ENCODE measurements at regions not wholly inside any gene's neighbourhood (a gene's known extent, or its start where the extent isn't known, plus 50 kb on each side); places are given as distances from the start of the nearest gene placed in this dataset.

GRCh38 chr10:126722726-126723125 lies 52.2 kb upstream of the C10orf90 start:
- Histone ChIP-seq H3K27ac (no peak overlapping the region), H3K4me3 (no peak overlapping the region), H3K27me3 (no peaks in the 10 kb centered on the region), H3K36me3 (ENCODE audit: low read depth, missing control alignments) (no peaks in the 10 kb centered on the region), H3K9me3 (no peaks in the 10 kb centered on the region), H3K4me1 (no peaks in the 10 kb centered on the region)
- intact Hi-C loops (cut with DNase I; ENCODE audit: low total_unique reads), result no loop called here
- 80 to 85% methylated on average over 4 to 5 of the region's 5 CpGs for WGBS, 2 donors
- no peak for DNase-seq
- TF ChIP-seq CTCF (IDR thresholded peaks at IDR 0.05), result no peak
- no peak for TF ChIP-seq POLR2A (IDR thresholded peaks at IDR 0.05)

DNA sequence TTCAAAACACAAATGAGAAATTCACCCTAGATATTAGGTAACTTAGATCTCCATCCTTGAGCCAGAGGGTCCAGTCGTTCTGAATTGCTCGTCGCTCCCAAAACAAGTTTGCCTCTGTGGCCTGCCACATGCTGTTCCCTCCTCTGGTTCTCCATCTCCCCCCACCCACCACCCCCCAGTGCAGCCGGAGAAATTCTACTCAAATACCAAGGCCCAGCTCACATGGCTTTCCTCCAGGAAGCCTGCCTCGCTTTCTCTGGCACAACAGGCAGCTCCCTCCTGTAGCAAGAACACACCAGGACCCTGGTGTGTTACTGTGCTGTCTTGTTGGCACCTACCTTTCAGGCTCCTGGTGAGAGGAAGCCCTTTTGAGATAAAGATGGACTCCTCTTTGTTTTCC lies 52.7 kb upstream of the C10orf90 start:
- Histone ChIP-seq H3K9me3 (no peaks in the 10 kb centered on the region), H3K27ac (no peak overlapping the region), H3K4me1 (no peaks in the 10 kb centered on the region), H3K4me3 (no peak overlapping the region), H3K36me3 (ENCODE audit: low read depth, missing control alignments) (no peaks in the 10 kb centered on the region), H3K27me3 (no peaks in the 10 kb centered on the region)
- no peak for TF ChIP-seq POLR2A (IDR thresholded peaks at IDR 0.05)
- no peak for TF ChIP-seq CTCF (IDR thresholded peaks at IDR 0.05)
- intact Hi-C loops (cut with DNase I; ENCODE audit: low total_unique reads), result no loop called here
- no peak for DNase-seq
- 79 to 89% methylated on average over 5 of the region's 5 CpGs for WGBS, 2 donors

DNA sequence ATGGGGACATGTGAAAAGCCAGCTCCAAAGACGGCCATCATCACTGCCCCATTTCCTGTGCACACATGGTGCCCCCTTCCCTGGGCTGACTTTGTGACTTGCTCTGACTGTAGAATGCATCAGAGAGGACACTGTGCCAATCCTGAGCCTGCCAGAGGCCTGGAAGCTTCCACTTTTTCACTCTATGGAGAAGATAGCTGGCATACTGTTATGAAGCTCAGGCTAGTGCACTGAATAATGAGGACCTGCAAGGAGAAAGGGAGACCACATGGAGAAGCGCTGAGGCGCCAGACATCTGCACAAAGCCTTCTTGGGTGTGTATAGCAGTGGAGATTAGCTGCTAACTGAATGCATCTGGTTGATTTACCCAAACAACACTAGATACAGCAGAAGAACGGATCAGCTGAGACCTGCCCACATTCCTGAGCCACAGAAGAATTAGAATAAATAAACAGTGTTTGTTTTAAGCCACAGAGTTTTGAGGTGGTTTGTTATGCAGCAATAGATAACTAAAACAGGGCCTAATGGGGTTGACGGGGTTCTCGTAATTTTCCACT lies 58.9 kb upstream of the C10orf90 start:
- WGBS, 2 donors, result 71 to 80% methylated on average over 6 of the region's 6 CpGs
- intact Hi-C loops (cut with DNase I; ENCODE audit: low total_unique reads), result no loop called here
- Histone ChIP-seq H3K4me1 (no peaks in the 10 kb centered on the region), H3K4me3 (no peak overlapping the region), H3K27ac (no peak overlapping the region), H3K36me3 (ENCODE audit: low read depth, missing control alignments) (no peaks in the 10 kb centered on the region), H3K27me3 (no peaks in the 10 kb centered on the region), H3K9me3 (no peaks in the 10 kb centered on the region)
- TF ChIP-seq CTCF (IDR thresholded peaks at IDR 0.05) (no peak), POLR2A (IDR thresholded peaks at IDR 0.05) (no peak)
- no peak for DNase-seq

GRCh38 chr10:126730856-126731609 lies 60.5 kb upstream of the C10orf90 start:
- Histone ChIP-seq H3K9me3 (no peaks in the 10 kb centered on the region), H3K4me1 (no peaks in the 10 kb centered on the region), H3K27me3 (no peaks in the 10 kb centered on the region), H3K36me3 (ENCODE audit: low read depth, missing control alignments) (no peaks in the 10 kb centered on the region), H3K4me3 (no peak overlapping the region), H3K27ac (no peak overlapping the region)
- DNase-seq, result no peak
- 79 to 85% methylated on average over 4 of the region's 4 CpGs for WGBS, 2 donors
- intact Hi-C loops (cut with DNase I; ENCODE audit: low total_unique reads), result no loop called here
- no peak for TF ChIP-seq CTCF (IDR thresholded peaks at IDR 0.05)
- no peak for TF ChIP-seq POLR2A (IDR thresholded peaks at IDR 0.05)

DNA sequence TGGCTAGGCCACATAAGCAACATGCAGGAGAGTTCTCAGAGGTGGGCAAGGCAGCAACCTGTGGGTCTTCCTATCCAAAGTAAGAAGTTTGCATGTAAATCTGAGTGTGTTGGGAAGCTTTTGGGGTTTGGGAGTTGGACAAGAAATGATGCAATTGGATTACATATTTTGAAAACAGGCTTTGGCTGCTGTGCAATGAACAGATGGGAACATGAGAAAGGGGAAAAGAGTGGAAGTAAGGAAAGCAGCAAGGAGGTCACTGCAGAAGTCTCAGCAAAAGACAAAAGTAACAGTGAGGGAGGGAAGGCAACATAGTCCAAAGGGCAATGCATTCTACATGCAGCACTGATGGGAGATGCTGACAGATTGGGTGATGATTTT lies 61.1 kb upstream of the C10orf90 start:
- Histone ChIP-seq H3K27me3 (no peaks in the 10 kb centered on the region), H3K9me3 (no peaks in the 10 kb centered on the region), H3K4me1 (no peaks in the 10 kb centered on the region), H3K27ac (no peak overlapping the region), H3K36me3 (ENCODE audit: low read depth, missing control alignments) (no peaks in the 10 kb centered on the region), H3K4me3 (no peak overlapping the region)
- intact Hi-C loops (cut with DNase I; ENCODE audit: low total_unique reads), result no loop called here
- no peak for TF ChIP-seq CTCF (IDR thresholded peaks at IDR 0.05)
- no peak for TF ChIP-seq POLR2A (IDR thresholded peaks at IDR 0.05)
- DNase-seq, result no peak

Data from testis (tissue), 2 donors.